Muscle layer of duodenum (tissue), 2 donors: ENCODE measurements at regions not wholly inside any gene's neighbourhood (a gene's known extent, or its start where the extent isn't known, plus 50 kb on each side); places are given as distances from the start of the nearest gene placed in this dataset.
"Not testable (repeated sequence)": the region's sequence is repeated elsewhere in the genome, so short reads cannot be mapped to it uniquely, and the experiment has no call there.

Experiments used
- H3K27ac ChIP-seq: one replicate; pipeline ENCODE4 v1.7.0; 2013; ENCODE audit warnings: mild to moderate bottlenecking, low read length
- H3K27me3 ChIP-seq: one replicate; pipeline ENCODE4 v1.7.0; 2013; ENCODE audit warnings: low read depth, mild to moderate bottlenecking, control low read depth, low read length
- H3K36me3 ChIP-seq, 2 donors: one replicate each; pipeline ENCODE4 v1.7.0; 2013; ENCODE audit warnings: low read length in 2 of 2, control low read depth in 1 of 2, mild to moderate bottlenecking in 1 of 2; ENCODE audit not compliant: insufficient read depth in 2 of 2, control insufficient read depth in 1 of 2
- H3K4me1 ChIP-seq, 2 donors: one replicate each; pipeline ENCODE4 v1.7.0; 2013; ENCODE audit warnings: low read length in 2 of 2, mild to moderate bottlenecking in 2 of 2, control low read depth in 1 of 2, moderate library complexity in 1 of 2; ENCODE audit not compliant: insufficient read depth in 2 of 2, control insufficient read depth in 1 of 2
- H3K4me3 ChIP-seq, 2 donors: one replicate each; pipeline ENCODE4 v1.7.0; 2013; ENCODE audit warnings: low read length in 2 of 2, low read depth in 1 of 2, mild to moderate bottlenecking in 1 of 2
- H3K9me3 ChIP-seq, 2 donors: one replicate each; pipeline ENCODE4 v1.7.0; 2013; ENCODE audit warnings: low read length in 2 of 2, control low read depth in 1 of 2, mild to moderate bottlenecking in 1 of 2; ENCODE audit not compliant: control insufficient read depth in 1 of 2
- donor health status: healthy.

DNA sequence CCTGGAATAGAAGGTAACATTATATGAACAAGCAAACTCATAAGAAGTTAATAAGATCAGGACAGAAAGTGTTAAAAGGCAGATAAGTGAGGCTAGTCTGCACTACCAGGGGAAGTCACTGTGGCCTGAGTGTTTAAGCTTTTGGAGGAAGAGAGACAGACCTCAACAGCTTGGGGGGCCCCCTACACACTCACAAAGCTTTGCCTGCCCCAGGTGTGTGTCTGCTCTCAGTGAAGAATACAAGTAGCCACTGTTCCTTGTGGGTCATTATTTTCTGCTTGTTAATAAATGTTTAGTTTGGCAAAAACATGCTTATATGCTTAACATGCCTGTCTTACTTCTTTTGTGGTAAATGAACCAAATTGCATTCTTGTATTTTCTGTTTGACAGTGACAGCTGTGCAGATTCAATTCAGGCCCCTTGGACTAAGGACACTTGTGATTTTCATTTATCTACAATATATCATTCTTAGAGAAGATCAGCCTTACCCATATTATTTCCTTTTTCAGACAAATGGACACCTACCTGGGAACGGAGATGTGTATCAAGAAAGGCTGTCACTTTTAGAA lies 50.7 kb upstream of the C12orf71 start:
- H3K4me3 ChIP-seq = no peak overlapping the region
- H3K27me3 ChIP-seq = no peaks in the 10 kb centered on the region
- no peaks in the 10 kb centered on the region for H3K9me3 ChIP-seq
- H3K4me1 ChIP-seq = no peaks in the 10 kb centered on the region
- no peak overlapping the region for H3K27ac ChIP-seq
- H3K36me3 ChIP-seq = no peaks in the 10 kb centered on the region

DNA sequence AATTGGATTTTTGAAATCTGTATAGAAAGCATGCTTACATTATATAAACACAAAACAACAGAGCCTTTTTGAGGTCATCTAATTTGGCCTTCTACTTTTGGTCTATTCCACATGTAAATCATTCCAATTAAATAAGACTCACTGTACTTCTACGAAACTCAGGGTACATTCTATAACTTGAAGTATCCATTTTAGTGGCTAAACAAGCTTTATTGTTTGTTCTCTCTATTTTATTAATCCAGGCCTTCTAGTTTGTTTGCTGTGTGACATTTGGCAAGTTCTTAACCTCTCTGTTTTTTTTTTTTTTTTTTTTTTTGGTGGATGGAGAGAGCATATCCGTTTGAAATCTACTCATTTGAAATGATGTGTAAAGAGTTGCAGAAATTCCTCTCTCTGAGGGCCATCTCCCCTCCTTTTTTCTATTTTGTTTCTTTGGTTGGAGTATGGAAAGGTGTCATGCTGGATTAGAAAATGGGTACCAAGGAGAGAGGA lies 58.1 kb upstream of the C12orf71 start:
- no peaks in the 10 kb centered on the region for H3K36me3 ChIP-seq
- H3K9me3 ChIP-seq = no peaks in the 10 kb centered on the region
- peaks cover 0 to 4% of the 10 kb centered on the region in 2 donors for H3K4me1 ChIP-seq
- no peaks in the 10 kb centered on the region for H3K27me3 ChIP-seq
- H3K27ac ChIP-seq = no peak overlapping the region
- no peak overlapping the region for H3K4me3 ChIP-seq

DNA sequence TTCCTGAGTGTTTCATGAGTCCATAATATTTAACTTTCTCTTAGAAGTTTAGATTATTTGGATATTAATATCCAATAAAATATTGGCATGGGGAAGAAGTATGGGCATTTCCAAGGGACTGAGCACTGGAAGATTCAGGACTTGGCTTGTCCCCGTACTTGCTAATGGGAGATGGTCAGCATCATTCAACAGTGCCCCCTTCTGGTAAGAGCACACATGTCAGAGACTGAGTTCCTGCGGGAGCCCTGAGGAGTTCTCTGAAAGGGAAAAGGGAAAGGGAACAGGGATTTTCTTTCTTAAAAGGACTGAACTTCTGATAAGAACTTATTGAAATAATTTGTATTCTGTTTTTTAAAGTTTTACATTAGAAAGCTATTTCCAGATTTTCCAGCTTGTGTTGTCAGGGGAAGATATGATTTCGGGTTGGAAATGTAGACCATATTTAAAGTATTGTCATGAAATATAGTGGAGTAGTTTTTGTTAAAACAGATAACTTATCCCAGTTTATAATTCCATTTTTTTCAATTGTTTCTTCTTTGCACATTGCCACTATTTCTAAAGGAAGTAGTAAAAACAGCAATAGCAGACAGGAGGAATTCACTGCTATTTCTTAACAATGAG lies 59.8 kb upstream of the C12orf71 start:
- Histone ChIP-seq H3K36me3 (no peaks in the 10 kb centered on the region), H3K4me1 (peaks cover 0 to 4% of the 10 kb centered on the region in 2 donors), H3K9me3 (no peaks in the 10 kb centered on the region), H3K4me3 (no peak overlapping the region), H3K27me3 (no peaks in the 10 kb centered on the region), H3K27ac (no peak overlapping the region)

DNA sequence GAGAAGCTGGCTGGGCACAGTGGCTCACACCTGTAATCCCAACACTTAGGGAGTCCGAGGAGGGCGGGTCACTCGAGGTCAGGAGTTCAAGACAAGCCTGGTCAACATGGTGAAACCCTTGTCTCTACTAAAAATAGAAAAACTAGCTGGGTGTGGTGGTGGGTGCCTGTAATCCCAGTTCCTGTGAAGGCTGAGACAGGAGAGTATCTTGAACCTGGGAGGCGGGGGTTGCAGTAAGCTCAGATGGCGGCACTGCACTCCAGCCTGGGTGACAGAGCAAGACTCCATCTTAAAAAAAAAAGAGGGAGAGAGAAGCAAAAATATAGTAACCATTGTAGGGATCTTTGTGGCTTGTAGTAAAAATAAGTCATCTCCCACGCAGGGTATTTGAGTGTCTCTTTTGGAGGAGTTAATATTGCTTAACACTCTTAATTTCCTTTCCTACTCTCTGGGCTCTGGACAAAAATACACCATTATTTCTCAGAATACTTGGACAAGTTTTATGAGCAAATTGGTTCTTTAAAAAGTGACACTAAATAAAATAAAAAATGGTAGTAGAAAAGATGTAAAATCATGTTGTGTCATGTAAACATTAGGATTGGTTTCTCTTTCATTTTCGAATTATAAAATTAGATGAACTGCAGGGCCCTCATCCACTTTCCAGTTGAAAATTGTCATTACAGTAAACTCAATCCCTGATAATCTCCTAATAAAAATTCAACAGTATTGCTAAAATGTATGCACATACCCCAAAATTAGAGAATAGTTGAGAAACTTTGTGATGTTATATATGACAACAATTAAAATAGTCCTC lies 61.1 kb upstream of the C12orf71 start:
- Histone ChIP-seq H3K9me3 (no peaks in the 10 kb centered on the region), H3K27ac (no peak overlapping the region), H3K4me3 (no peak overlapping the region)

DNA sequence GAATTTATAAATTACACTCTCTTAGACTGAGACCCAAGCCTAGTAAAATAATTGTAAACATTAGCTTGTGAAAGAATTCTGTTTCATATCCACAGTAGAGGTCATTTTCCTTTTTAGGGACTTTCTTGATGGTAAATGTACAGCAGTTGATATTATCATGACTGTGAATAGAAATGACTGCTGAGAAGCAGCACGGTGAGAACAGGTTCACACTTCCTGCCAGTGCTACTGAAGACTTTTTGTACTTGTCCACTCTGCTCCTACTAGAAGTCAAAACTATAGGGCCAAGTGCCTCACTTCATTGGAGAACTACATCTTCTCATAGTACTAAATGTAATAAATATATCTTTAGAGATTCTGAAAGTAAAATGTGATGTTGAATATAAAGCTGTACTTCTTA lies 63.3 kb upstream of the C12orf71 start:
- not testable (repeated sequence) for H3K27me3 ChIP-seq, H3K27ac ChIP-seq, H3K4me1 ChIP-seq, H3K4me3 ChIP-seq, H3K36me3 ChIP-seq, H3K9me3 ChIP-seq

More for the DNA sequence above, 61.1 kb upstream of the C12orf71 start:
- H3K36me3 ChIP-seq = no peaks in the 10 kb centered on the region
- H3K27me3 ChIP-seq = no peaks in the 10 kb centered on the region
- H3K4me1 ChIP-seq = peaks cover 0 to 4% of the 10 kb centered on the region in 2 donors

DNA sequence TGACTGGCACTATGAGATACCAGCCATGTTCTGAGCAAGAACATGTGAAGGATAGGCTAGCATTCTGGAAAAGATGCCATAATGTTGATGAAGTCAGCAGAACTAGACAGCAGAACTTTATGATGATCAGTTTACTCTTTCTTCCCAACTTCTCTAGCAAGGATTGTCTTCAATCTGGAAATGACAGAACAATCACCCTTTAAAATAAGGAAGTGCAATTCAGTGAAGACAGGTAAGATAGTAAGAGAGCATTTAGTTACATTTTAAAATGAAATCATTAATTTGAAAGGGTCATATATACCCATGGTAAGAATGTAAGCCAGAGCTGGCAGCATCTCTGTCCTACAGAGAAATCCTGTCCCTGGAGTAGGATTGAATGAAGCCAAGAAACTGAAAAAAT lies 66.0 kb upstream of the C12orf71 start:
- H3K36me3 ChIP-seq = no peaks in the 10 kb centered on the region
- H3K4me3 ChIP-seq = no peak overlapping the region
- peaks cover 0 to under 1% of the 10 kb centered on the region in 2 donors for H3K4me1 ChIP-seq
- H3K9me3 ChIP-seq = no peaks in the 10 kb centered on the region
- no peaks in the 10 kb centered on the region for H3K27me3 ChIP-seq
- H3K27ac ChIP-seq = no peak overlapping the region

DNA sequence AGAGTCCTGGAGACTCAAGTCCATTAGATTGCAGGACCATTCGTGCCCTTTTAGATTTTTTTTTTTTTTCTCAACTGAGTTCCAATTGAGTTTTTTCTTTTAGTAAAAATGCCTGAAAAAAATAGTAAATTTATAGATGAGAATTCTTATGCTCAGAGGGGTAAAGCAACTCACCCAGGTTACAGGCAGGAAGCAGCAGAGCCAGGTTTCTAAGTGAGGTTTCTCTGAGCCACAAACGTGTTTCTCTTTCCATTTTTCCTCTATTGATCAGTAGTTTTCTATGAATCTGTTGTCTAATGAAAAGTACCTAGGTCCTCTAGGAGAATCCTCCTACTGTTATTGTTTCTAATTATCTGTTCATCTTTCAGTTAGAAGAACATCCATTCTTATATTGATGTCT lies 66.4 kb upstream of the C12orf71 start:
- no peaks in the 10 kb centered on the region for H3K36me3 ChIP-seq
- no peak overlapping the region for H3K27ac ChIP-seq
- H3K4me1 ChIP-seq = no peaks in the 10 kb centered on the region
- H3K9me3 ChIP-seq = no peaks in the 10 kb centered on the region
- H3K27me3 ChIP-seq = no peaks in the 10 kb centered on the region
- no peak overlapping the region for H3K4me3 ChIP-seq

DNA sequence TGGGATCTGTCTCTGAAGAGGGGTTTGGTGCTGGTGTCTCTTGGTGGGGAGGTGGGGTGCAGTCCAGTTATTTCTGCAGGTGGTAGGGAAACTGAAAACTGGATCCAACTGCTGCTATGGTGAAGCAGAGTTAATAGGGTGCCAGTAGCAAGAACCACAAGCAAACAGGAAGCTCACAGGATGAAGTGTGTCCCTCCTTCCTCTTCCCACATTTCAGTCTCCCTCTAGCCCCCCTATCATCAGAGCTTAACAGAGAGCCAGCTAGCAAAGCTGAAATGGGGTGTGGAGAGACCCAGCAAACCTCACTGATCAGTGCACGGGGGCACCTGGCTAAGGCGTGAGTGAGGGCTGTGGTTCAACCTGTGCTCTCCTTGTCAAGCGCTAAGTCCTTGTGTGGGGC lies 69.1 kb upstream of the C12orf71 start:
- H3K36me3 ChIP-seq = no peaks in the 10 kb centered on the region
- no peaks in the 10 kb centered on the region for H3K4me1 ChIP-seq
- no peak overlapping the region for H3K4me3 ChIP-seq
- H3K27ac ChIP-seq = no peak overlapping the region
- no peaks in the 10 kb centered on the region for H3K9me3 ChIP-seq
- no peaks in the 10 kb centered on the region for H3K27me3 ChIP-seq

DNA sequence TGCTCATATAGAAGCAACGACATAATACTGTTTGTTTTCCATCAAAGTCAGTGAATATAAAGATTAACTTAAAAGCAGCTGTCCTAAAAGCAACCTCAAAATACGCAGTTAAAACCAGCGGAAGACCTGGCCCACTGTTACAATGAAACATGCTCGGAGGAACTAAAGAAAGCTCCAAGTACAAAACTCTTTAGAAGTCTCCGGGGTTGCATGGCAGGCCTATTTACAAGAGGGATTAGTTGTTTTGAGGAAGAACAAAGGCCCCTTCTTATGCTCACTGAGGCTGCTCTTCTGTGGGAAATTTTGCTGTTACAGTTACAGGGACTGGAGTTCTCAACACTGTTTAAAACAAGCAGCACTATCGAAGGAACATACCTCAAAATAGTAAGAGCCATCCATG lies 75.9 kb upstream of the C12orf71 start:
- Histone ChIP-seq H3K9me3 (no peaks in the 10 kb centered on the region), H3K4me1 (no peaks in the 10 kb centered on the region), H3K36me3 (no peaks in the 10 kb centered on the region), H3K4me3 (no peak overlapping the region), H3K27ac (no peak overlapping the region), H3K27me3 (no peaks in the 10 kb centered on the region)

DNA sequence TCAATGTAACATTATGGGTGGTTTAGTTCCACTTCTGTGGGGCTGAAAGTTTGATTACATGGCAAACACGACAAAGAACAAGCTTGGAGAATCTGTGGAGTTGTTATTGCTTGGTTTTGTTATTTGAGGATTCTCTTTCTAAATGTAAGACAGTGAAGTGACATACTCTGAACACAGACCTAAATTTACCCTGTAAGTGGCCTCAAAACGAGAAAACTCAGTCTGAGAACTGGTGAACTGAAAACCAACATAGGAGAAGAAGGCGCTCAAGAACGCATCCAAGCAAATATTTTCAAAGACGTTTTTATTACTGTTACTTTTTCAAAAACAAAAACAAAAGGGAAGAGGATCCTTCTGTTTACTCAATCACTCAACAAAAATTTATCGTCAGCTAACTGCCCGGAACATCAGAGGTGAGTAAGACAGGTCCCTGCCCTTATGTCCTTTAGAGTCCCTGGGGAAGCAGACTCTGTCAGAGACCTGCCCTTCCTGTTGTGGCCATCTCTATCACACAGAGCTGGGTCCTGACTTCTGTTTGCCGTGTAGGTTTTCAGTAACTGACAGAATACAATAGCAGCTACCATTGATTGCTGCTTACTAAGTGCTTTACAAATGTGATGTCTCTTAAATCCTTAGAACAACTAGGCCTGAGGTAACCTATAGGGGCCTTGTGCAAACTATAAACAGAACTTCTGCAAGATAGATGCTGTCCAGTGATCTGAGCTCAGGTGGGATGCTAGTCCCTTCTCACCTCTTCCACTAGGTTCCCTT lies 79.3 kb upstream of the C12orf71 start:
- Histone ChIP-seq H3K27me3 (no peaks in the 10 kb centered on the region), H3K27ac (no peak overlapping the region), H3K9me3 (no peaks in the 10 kb centered on the region), H3K4me3 (no peak overlapping the region), H3K36me3 (no peaks in the 10 kb centered on the region), H3K4me1 (no peaks in the 10 kb centered on the region)

DNA sequence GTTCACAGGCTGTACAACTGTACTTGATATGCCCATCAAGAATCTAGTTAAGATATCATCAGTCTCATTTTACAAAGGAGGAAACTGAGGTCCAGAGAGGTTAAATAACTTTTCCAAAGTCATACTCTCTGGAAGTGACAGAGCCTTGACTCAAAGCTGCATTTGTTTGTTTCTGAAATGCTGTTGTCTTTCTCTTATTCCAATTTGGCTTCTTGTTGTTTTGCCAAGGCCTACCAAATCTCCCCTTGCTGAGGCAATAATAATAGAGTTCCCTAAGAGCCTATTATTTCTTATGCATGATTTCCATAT lies 79.8 kb upstream of the C12orf71 start:
- Histone ChIP-seq H3K4me3 (no peak overlapping the region), H3K9me3 (no peaks in the 10 kb centered on the region), H3K4me1 (no peaks in the 10 kb centered on the region), H3K27me3 (no peaks in the 10 kb centered on the region), H3K27ac (no peak overlapping the region), H3K36me3 (no peaks in the 10 kb centered on the region)
